Astrocyte of the cerebellum (primary cell): ENCODE measurements at regions not wholly inside any gene's neighbourhood (a gene's known extent, or its start where the extent isn't known, plus 50 kb on each side); places are given as distances from the start of the nearest gene placed in this dataset.

Source experiments
- DNase-seq: peaks from one replicate; pipeline ENCODE4 v3.0.0-alpha.2; 2011; ENCODE audit warnings: low read depth
- H3K4me3 ChIP-seq: 2 replicates; pipeline ENCODE4 v1.5.1; 2011; ENCODE audit warnings: mild to moderate bottlenecking, low read depth, low read length, moderate library complexity
- CTCF ChIP-seq: IDR thresholded peaks from 2 replicates; pipeline ENCODE4 v1.5.1; 2012; ENCODE audit warnings: low read length, low read depth, moderate library complexity, mild to moderate bottlenecking; ENCODE audit errors: missing control alignments
- in situ Hi-C: cut with HindIII; loops from 2 replicates; pipeline ENCODE4 v1.10.0; 2017; ENCODE audit warnings: low sequenced_read_pairs

DNA sequence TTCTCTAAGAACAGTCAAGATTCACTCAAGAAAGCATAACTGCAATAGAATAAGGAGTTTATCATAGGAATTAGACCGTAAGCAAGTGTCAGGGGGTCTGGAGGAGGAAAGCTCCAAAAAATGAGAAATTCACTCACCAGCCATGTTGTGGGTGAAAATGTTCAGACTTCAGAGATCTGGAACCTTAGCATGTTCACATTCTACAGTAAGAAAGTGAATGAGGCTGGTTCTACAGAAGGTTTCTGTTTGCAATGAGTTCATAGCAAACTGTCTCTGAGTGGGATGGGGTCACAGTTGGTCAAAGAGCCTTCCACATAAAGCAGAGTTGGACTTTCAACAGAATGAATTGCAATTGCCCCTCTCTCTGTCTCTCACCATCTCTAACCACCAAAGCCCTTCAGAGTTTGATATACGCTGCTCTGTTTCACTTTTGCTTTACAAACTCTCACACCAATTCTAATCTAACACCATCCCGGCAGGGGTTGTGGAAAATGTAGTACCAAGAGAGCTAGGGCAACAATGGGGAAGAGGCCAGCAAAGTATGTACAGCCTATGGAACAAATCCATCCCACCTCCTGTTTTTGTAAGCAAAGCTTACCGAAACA is 581.8 kb upstream of the UBE2E2 start:
- in situ Hi-C loops = no loop called here
- H3K4me3 ChIP-seq = no peak overlapping the region
- no peak for TF ChIP-seq CTCF
- DNase-seq = no peak

GRCh38 chr3:22627993-22628499 is 575.1 kb upstream of the UBE2E2 start:
- no peak for TF ChIP-seq CTCF
- in situ Hi-C loops = no loop called here
- DNase-seq = no peak
- H3K4me3 ChIP-seq = no peak overlapping the region

DNA sequence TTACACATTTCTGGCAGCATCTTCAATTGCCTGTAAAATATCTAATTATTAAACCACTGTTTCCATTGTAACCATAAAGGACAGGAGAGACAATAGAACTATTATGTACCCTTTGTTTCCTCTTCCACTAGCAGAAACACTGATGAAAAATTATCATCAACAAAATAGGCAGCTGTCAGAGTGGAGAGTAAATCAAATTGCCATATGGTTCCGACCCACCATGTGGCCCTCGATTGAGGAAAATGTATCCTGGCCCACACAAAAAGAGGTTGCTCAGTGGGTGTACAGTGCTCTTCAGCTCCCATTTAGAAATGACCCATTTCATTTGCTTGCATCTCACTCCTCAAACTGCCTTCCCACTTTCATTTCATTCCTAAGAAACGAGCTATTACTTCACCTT is 570.6 kb upstream of the UBE2E2 start:
- TF ChIP-seq CTCF = no peak
- H3K4me3 ChIP-seq = no peak overlapping the region
- DNase-seq = no peak
- in situ Hi-C loops = no loop called here

GRCh38 chr3:22634433-22634832 is 568.7 kb upstream of the UBE2E2 start:
- in situ Hi-C loops = no loop called here
- no peak for TF ChIP-seq CTCF
- H3K4me3 ChIP-seq = no peak overlapping the region
- no peak for DNase-seq

DNA sequence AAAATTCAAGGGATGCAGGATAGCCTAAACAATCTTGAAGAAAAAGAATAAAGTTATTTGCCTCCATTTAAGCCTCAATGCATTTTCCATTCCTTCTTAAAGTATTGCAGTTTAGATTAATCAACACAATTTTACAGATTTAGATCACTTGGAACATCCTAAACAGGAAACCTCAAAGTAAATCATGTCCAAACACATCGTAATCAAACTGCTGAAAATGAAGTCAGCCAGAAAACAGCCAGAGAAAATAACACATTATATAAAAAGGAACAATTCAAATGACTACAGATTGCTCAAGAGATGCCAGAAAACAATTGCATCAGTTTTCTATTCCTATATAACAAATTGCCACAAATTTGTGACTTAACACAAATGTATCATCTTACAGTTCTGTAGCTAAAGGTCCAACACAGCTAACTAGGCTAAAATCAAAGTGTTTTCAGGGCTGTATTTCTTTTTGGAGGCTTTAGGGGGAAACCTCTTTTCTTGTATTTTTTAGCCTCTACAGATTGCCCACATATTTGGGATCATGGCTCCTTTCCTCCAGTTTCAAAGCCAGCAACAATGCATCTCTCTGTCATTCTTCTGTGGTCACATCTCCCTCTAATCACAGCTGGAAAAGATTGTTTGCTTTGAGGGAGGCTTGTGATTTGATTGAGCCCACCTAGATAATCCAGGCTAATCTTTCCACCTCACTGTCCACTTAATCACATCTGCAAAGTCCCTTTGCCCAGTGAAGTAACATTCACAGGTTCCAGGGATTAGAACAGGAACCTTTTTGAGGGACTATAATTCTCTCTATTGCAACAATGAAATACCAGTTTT is 543.3 kb upstream of the UBE2E2 start:
- in situ Hi-C loops = no loop called here
- no peak for TF ChIP-seq CTCF
- DNase-seq = no peak
- H3K4me3 ChIP-seq = no peak overlapping the region

DNA sequence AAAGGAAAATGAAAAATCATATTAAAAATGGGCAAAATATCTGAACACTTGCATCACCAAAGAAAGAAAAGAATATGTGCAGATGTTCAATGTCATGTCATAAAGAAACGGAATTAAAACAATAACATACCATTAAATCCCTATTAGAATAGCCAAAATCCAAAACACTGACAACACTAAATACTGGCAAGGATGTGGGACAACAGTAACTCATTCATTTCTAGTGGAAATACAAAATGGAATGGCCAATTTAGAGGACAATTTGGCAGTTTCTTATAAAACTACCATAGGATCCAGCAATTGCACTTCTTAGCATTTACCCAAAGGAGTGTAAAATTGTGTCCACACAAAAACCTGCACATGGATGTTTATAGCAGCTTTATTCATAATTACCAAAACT is 542.5 kb upstream of the UBE2E2 start:
- no peak for DNase-seq
- in situ Hi-C loops = no loop called here

More for the DNA sequence above, 542.5 kb upstream of the UBE2E2 start:
- H3K4me3 ChIP-seq = no peak overlapping the region
- no peak for TF ChIP-seq CTCF
